Choroid plexus epithelial cell (primary cell): ENCODE measurements at regions not wholly inside any gene's neighbourhood (a gene's known extent, or its start where the extent isn't known, plus 50 kb on each side); places are given as distances from the start of the nearest gene placed in this dataset.
A peak's percentile ranks its signal among the peaks of the same experiment; 100 is the strongest.

Experiments used
- DNase-seq: peaks from one replicate; pipeline ENCODE4 v3.0.0-alpha.2; 2010; ENCODE audit warnings: low read depth
- H3K4me3 ChIP-seq: 2 replicates; pipeline ENCODE4 v1.5.1; 2011; ENCODE audit warnings: low read depth, mild to moderate bottlenecking, control low read depth, low read length, moderate library complexity
- CTCF ChIP-seq: conservative IDR thresholded peaks from 2 replicates; pipeline ENCODE4 v1.5.1; 2011; ENCODE audit warnings: low read depth, mild to moderate bottlenecking, control low read depth, inconsistent platforms, low read length, moderate library complexity

- no peak for TF ChIP-seq CTCF
- no peak for DNase-seq
- no peak overlapping the region for H3K4me3 ChIP-seq
Measured at GRCh38 chr4:177006331-177006730, 213.6 kb upstream of the VEGFC start.

GRCh38 chr4:177008071-177008835, 215.5 kb upstream of the VEGFC start:
- no peak for TF ChIP-seq CTCF
- DNase-seq = peak; percentile 57
- H3K4me3 ChIP-seq = no peak overlapping the region

GRCh38 chr4:177008836-177009501, 216.2 kb upstream of the VEGFC start:
- H3K4me3 ChIP-seq = no peak overlapping the region
- no peak for TF ChIP-seq CTCF
- peak; percentile 13 for DNase-seq

- TF ChIP-seq CTCF = no peak
- no peak overlapping the region for H3K4me3 ChIP-seq
- no peak for DNase-seq
Measured at GRCh38 chr4:177010418-177010817, 217.7 kb upstream of the VEGFC start.

- no peak for DNase-seq
- TF ChIP-seq CTCF = no peak
- no peak overlapping the region for H3K4me3 ChIP-seq
Measured at GRCh38 chr4:177012918-177013545, 220.3 kb upstream of the VEGFC start.

GRCh38 chr4:177016541-177017141, 223.9 kb upstream of the VEGFC start:
- no peak for DNase-seq
- TF ChIP-seq CTCF = no peak
- no peak overlapping the region for H3K4me3 ChIP-seq
